ENCODE measurements at regions not wholly inside any gene's neighbourhood (a gene's known extent, or its start where the extent isn't known, plus 50 kb on each side); places are given as distances from the start of the nearest gene placed in this dataset.

GRCh38 chr4:84091266-84091665, 407.8 kb downstream of the NKX6-1 start:
- H3K4me2 ChIP-seq (ENCODE audit: control insufficient read depth, insufficient read depth) = no peak overlapping the region
- no peaks in the 10 kb centered on the region for H3K36me3 ChIP-seq (ENCODE audit: control insufficient read depth in 2 of 2, insufficient read depth in 2 of 2, low read length in 1 of 2)
- DNase-seq (ENCODE audit: low read depth, low spot score) (no peak), ATAC-seq (no peak), FAIRE-seq (no peak)
- peaks cover 0 to 2% of the 10 kb centered on the region in 2 experiments; a peak in 1 of 4 replicates for H3K27me3 ChIP-seq (replicated peaks in 1 of 2; ENCODE audit: control insufficient read depth in 2 of 2, insufficient read depth in 2 of 2, low read length in 1 of 2)
- H2AFZ ChIP-seq (ENCODE audit: control insufficient read depth, low read depth, low read length) = no peak overlapping the region
- TF ChIP-seq POU2F2 (IDR thresholded peaks at IDR 0.05; ENCODE audit: borderline replicate concordance, low read depth, low read length) = no peak
- TF ChIP-seq, protein P1, sequence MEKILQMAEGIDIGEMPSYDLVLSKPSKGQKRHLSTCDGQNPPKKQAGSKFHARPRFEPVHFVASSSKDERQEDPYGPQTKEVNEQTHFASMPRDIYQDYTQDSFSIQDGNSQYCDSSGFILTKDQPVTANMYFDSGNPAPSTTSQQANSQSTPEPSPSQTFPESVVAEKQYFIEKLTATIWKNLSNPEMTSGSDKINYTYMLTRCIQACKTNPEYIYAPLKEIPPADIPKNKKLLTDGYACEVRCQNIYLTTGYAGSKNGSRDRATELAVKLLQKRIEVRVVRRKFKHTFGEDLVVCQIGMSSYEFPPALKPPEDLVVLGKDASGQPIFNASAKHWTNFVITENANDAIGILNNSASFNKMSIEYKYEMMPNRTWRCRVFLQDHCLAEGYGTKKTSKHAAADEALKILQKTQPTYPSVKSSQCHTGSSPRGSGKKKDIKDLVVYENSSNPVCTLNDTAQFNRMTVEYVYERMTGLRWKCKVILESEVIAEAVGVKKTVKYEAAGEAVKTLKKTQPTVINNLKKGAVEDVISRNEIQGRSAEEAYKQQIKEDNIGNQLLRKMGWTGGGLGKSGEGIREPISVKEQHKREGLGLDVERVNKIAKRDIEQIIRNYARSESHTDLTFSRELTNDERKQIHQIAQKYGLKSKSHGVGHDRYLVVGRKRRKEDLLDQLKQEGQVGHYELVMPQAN (conservative IDR thresholded peaks at IDR 0.05) = no peak
- TF ChIP-seq BMI1 (IDR thresholded peaks at IDR 0.05; ENCODE audit: borderline replicate concordance) = no peak
- no peak for TF ChIP-seq ZNF24 (IDR thresholded peaks at IDR 0.05)
- TF ChIP-seq NBN (IDR thresholded peaks at IDR 0.05) = no peak
- TF ChIP-seq HDAC2 (IDR thresholded peaks at IDR 0.05) = no peak
- no peak for TF ChIP-seq STAT1 (conservative IDR thresholded peaks at IDR 0.05)
- no peak for TF ChIP-seq TAF1 (IDR thresholded peaks at IDR 0.05; ENCODE audit: borderline replicate concordance, low read depth, low read length)
- no peak for TF ChIP-seq ASH2L (IDR thresholded peaks at IDR 0.05; ENCODE audit: borderline replicate concordance, low read depth)
- no peak for TF ChIP-seq MYB (IDR thresholded peaks at IDR 0.05; ENCODE audit: borderline replicate concordance, low read depth, low read length)
- no peak for TF ChIP-seq EZH2 (IDR thresholded peaks at IDR 0.05; ENCODE audit: borderline replicate concordance, control insufficient read depth, low read depth, low read length)
- no peak for TF ChIP-seq MEF2A (IDR thresholded peaks at IDR 0.05; ENCODE audit: insufficient read depth, low read depth, low read length)
- TF ChIP-seq RCOR1 (conservative IDR thresholded peaks at IDR 0.05; ENCODE audit: low read depth, low read length) = no peak
- no peak for TF ChIP-seq NRF1 (conservative IDR thresholded peaks at IDR 0.05; ENCODE audit: low read depth, low read length)
- no peaks in the 10 kb centered on the region for H3K79me2 ChIP-seq (ENCODE audit: control insufficient read depth, insufficient read depth, low read length)
- in situ Hi-C loops (cut with MboI) = no loop called here
- WGBS (ENCODE audit: insufficient coverage, insufficient replicate concordance, low lambda C conversion rate, missing lambda C conversion rate) = 0% methylated on average over 2 of the region's 2 CpGs
- no peak overlapping the region for H3K27ac ChIP-seq (ENCODE audit: control insufficient read depth, insufficient read depth)
- ChIA-PET SMC1A (ENCODE audit: uncharacterized antibody, unreplicated experiment) (no interaction called here), CTCF (no interaction called here), POLR2A (no interaction called here), RAD21 (ENCODE audit: unreplicated experiment) (no interaction called here)
- intact Hi-C loops (cut with micrococcal nuclease; ENCODE audit: unreplicated experiment) = no loop called here
- H3K9ac ChIP-seq (ENCODE audit: control insufficient read depth, insufficient read depth, low read length) = no peak overlapping the region
- no peak overlapping the region for H3K4me3 ChIP-seq
- no peaks in the 10 kb centered on the region for H4K20me1 ChIP-seq (ENCODE audit: control insufficient read depth, insufficient read depth)
- no peaks in the 10 kb centered on the region for H3K9me3 ChIP-seq (replicated peaks; ENCODE audit: control insufficient read depth, insufficient read depth, low read length)
- no peaks in the 10 kb centered on the region for H3K4me1 ChIP-seq (ENCODE audit: control insufficient read depth, insufficient read depth, low read length)
- BruUV-seq (replicated peaks) = no TSS peak
